Ishikawa (cell line): ENCODE measurements at regions not wholly inside any gene's neighbourhood (a gene's known extent, or its start where the extent isn't known, plus 50 kb on each side); places are given as distances from the start of the nearest gene placed in this dataset.

Experiments used
- EGR1 ChIP-seq: IDR thresholded peaks from 2 replicates; pipeline ENCODE4 v1.6.1; 2012
- EP300 ChIP-seq: IDR thresholded peaks from 2 replicates; pipeline ENCODE4 v1.6.1; 2012; ENCODE audit warnings: borderline replicate concordance
- NFIC ChIP-seq: IDR thresholded peaks from 2 replicates; pipeline ENCODE4 v1.6.1; 2012
- RAD21 ChIP-seq: IDR thresholded peaks from 2 replicates; pipeline ENCODE4 v1.6.1; 2012; ENCODE audit warnings: low read depth
- TAF1 ChIP-seq: IDR thresholded peaks from 2 replicates; pipeline ENCODE4 v1.6.1; 2012; ENCODE audit warnings: low read depth, mild to moderate bottlenecking
- TEAD4 ChIP-seq: IDR thresholded peaks from 2 replicates; pipeline ENCODE4 v1.6.1; 2012
- YY1 ChIP-seq: IDR thresholded peaks from 2 replicates; pipeline ENCODE4 v1.6.1; 2012; ENCODE audit warnings: low read depth
- ZBTB7A ChIP-seq: IDR thresholded peaks from 2 replicates; pipeline ENCODE4 v1.6.1; 2012; ENCODE audit warnings: low read depth

DNA sequence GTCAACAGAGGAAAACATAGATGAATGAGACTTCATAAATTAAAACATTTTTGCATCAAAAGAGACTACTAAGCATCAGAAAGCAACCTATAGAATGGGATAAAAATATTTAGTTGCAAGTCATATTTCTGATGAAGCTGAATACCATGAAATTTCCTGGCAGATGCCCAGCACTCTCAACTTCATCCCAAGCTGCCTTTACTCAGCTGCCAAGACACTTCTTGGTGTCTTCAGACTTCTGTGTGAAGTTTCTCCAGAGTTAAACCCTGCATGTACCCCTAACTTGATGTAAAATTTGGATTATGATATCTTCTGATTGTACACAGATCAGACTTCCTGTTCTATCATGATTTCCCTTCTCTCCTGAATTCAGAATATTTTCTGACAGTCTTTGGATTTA, 73.2 kb downstream of the AKR1C4 start:
- no peak for TF ChIP-seq TEAD4
- TF ChIP-seq ZBTB7A = no peak
- no peak for TF ChIP-seq TAF1
- no peak for TF ChIP-seq NFIC
- no peak for TF ChIP-seq EGR1
- TF ChIP-seq EP300 = no peak
- no peak for TF ChIP-seq YY1
- no peak for TF ChIP-seq RAD21
